ENCODE measurements at regions not wholly inside any gene's neighbourhood (a gene's known extent, or its start where the extent isn't known, plus 50 kb on each side); places are given as distances from the start of the nearest gene placed in this dataset.
"Not testable (repeated sequence)": the region's sequence is repeated elsewhere in the genome, so short reads cannot be mapped to it uniquely, and the experiment has no call there.

- Mint-ChIP-seq H3K27me3 (no peaks in the 10 kb centered on the region), H3K9me3 (peaks cover 0 to 3% of the 10 kb centered on the region in 2 donors), H3K36me3 (no peaks in the 10 kb centered on the region), H3K4me1 (no peaks in the 10 kb centered on the region), H3K4me3 (no peak overlapping the region), H3K27ac (no peak overlapping the region)
- ATAC-seq (replicated peaks) = no peak
- DNase-seq = no peak
Observed at GRCh38 chr2:155630760-155631159, 701.8 kb downstream of the NR4A2 start.

GRCh38 chr2:155622443-155622842 is 710.1 kb downstream of the NR4A2 start:
- no peak overlapping the region for H3K4me3 Mint-ChIP-seq
- ATAC-seq (replicated peaks) (no peak), DNase-seq (no peak)
- H3K27me3 Mint-ChIP-seq = no peaks in the 10 kb centered on the region
- H3K9me3 Mint-ChIP-seq = no peaks in the 10 kb centered on the region
- no peak overlapping the region for H3K27ac Mint-ChIP-seq
- no peaks in the 10 kb centered on the region for H3K36me3 Mint-ChIP-seq
- H3K4me1 Mint-ChIP-seq = no peaks in the 10 kb centered on the region

- Mint-ChIP-seq H3K27me3 (no peaks in the 10 kb centered on the region), H3K27ac (no peak overlapping the region), H3K4me3 (no peak overlapping the region), H3K4me1 (no peaks in the 10 kb centered on the region), H3K36me3 (no peaks in the 10 kb centered on the region), H3K9me3 (peaks cover 0 to 6% of the 10 kb centered on the region in 2 donors)
- DNase-seq (no peak), ATAC-seq (replicated peaks) (no peak)
Observed at GRCh38 chr2:155600914-155601760, 731.4 kb downstream of the NR4A2 start.

GRCh38 chr2:155600296-155600695 is 732.2 kb downstream of the NR4A2 start:
- Mint-ChIP-seq H3K27me3 (no peaks in the 10 kb centered on the region), H3K9me3 (peaks cover 0 to 7% of the 10 kb centered on the region in 2 donors), H3K4me1 (no peaks in the 10 kb centered on the region), H3K36me3 (no peaks in the 10 kb centered on the region), H3K27ac (no peak overlapping the region), H3K4me3 (no peak overlapping the region)
- DNase-seq (no peak), ATAC-seq (replicated peaks) (no peak)

GRCh38 chr2:155599834-155600233 is 732.7 kb downstream of the NR4A2 start:
- Mint-ChIP-seq H3K4me1 (no peaks in the 10 kb centered on the region), H3K36me3 (no peaks in the 10 kb centered on the region), H3K9me3 (peaks cover 0 to 7% of the 10 kb centered on the region in 2 donors), H3K4me3 (no peak overlapping the region), H3K27me3 (no peaks in the 10 kb centered on the region), H3K27ac (no peak overlapping the region)
- ATAC-seq (replicated peaks) (no peak), DNase-seq (no peak)

GRCh38 chr2:155583674-155584195 is 748.8 kb downstream of the NR4A2 start:
- Mint-ChIP-seq H3K4me1 (no peaks in the 10 kb centered on the region), H3K9me3 (peaks cover 4 to 7% of the 10 kb centered on the region in 2 donors), H3K27ac (no peak overlapping the region), H3K4me3 (no peak overlapping the region), H3K36me3 (no peaks in the 10 kb centered on the region), H3K27me3 (no peaks in the 10 kb centered on the region)
- ATAC-seq (replicated peaks) (no peak), DNase-seq (no peak)

GRCh38 chr2:155574941-155575340 is 757.6 kb downstream of the NR4A2 start:
- no peak overlapping the region for H3K27ac Mint-ChIP-seq
- no peaks in the 10 kb centered on the region for H3K27me3 Mint-ChIP-seq
- H3K36me3 Mint-ChIP-seq = no peaks in the 10 kb centered on the region
- ATAC-seq (replicated peaks) (no peak), DNase-seq (no peak)
- no peaks in the 10 kb centered on the region for H3K4me1 Mint-ChIP-seq
- no peak overlapping the region for H3K4me3 Mint-ChIP-seq
- peaks cover 0 to 11% of the 10 kb centered on the region in 2 donors for H3K9me3 Mint-ChIP-seq

GRCh38 chr2:155547571-155547970 is 785.0 kb downstream of the NR4A2 start:
- DNase-seq = no peak
- Mint-ChIP-seq H3K9me3 (peaks cover 0 to 3% of the 10 kb centered on the region in 2 donors), H3K4me1 (no peaks in the 10 kb centered on the region), H3K4me3 (no peak overlapping the region), H3K27ac (no peak overlapping the region), H3K27me3 (no peaks in the 10 kb centered on the region), H3K36me3 (no peaks in the 10 kb centered on the region)
- ATAC-seq (replicated peaks) = no peak

GRCh38 chr2:155546721-155547555 is 785.6 kb downstream of the NR4A2 start:
- Mint-ChIP-seq H3K9me3 (peaks cover 0 to 3% of the 10 kb centered on the region in 2 donors), H3K27ac (no peak overlapping the region), H3K36me3 (no peaks in the 10 kb centered on the region), H3K4me3 (no peak overlapping the region), H3K4me1 (no peaks in the 10 kb centered on the region), H3K27me3 (no peaks in the 10 kb centered on the region)
- no peak for DNase-seq
- ATAC-seq (replicated peaks) = no peak

GRCh38 chr2:155539028-155539427 is 793.5 kb downstream of the NR4A2 start:
- not testable (repeated sequence) for H3K36me3 Mint-ChIP-seq; ATAC-seq (replicated peaks); H3K27me3 Mint-ChIP-seq; H3K4me3 Mint-ChIP-seq; H3K9me3 Mint-ChIP-seq; DNase-seq; H3K27ac Mint-ChIP-seq; H3K4me1 Mint-ChIP-seq

- DNase-seq (no peak), ATAC-seq (replicated peaks) (no peak)
- Mint-ChIP-seq H3K4me3 (no peak overlapping the region), H3K36me3 (no peaks in the 10 kb centered on the region), H3K27ac (no peak overlapping the region), H3K9me3 (peaks cover 2 to 4% of the 10 kb centered on the region in 2 donors), H3K4me1 (no peaks in the 10 kb centered on the region), H3K27me3 (no peaks in the 10 kb centered on the region)
Observed at GRCh38 chr2:155528034-155528433, 804.5 kb downstream of the NR4A2 start.

GRCh38 chr2:155525199-155525598 is 807.3 kb downstream of the NR4A2 start:
- ATAC-seq (replicated peaks) = no peak
- no peaks in the 10 kb centered on the region for H3K4me1 Mint-ChIP-seq
- H3K9me3 Mint-ChIP-seq = peaks cover 2 to 4% of the 10 kb centered on the region in 2 donors

GRCh38 chr2:155519529-155520130 is 812.9 kb downstream of the NR4A2 start:
- Mint-ChIP-seq H3K27me3 (no peaks in the 10 kb centered on the region), H3K36me3 (no peaks in the 10 kb centered on the region), H3K4me1 (no peaks in the 10 kb centered on the region), H3K9me3 (no peaks in the 10 kb centered on the region), H3K4me3 (no peak overlapping the region), H3K27ac (no peak overlapping the region)
- DNase-seq (no peak), ATAC-seq (replicated peaks) (no peak)

More at GRCh38 chr2:155525199-155525598, 807.3 kb downstream of the NR4A2 start:
- Mint-ChIP-seq H3K4me3 (no peak overlapping the region), H3K36me3 (no peaks in the 10 kb centered on the region), H3K27me3 (no peaks in the 10 kb centered on the region), H3K27ac (no peak overlapping the region)
- no peak for DNase-seq

GRCh38 chr2:155518094-155518493 is 814.4 kb downstream of the NR4A2 start:
- no peaks in the 10 kb centered on the region for H3K27me3 Mint-ChIP-seq
- no peak overlapping the region for H3K4me3 Mint-ChIP-seq
- no peaks in the 10 kb centered on the region for H3K36me3 Mint-ChIP-seq

More at GRCh38 chr2:155518094-155518493, 814.4 kb downstream of the NR4A2 start:
- no peak for DNase-seq
- H3K27ac Mint-ChIP-seq = no peak overlapping the region
- no peaks in the 10 kb centered on the region for H3K9me3 Mint-ChIP-seq
- ATAC-seq (replicated peaks) = no peak
- H3K4me1 Mint-ChIP-seq = no peaks in the 10 kb centered on the region

All from stimulated activated naive B cell treated with anti-CD40 and anti-IgM and Interleukin-4, amounts not matched to agents 10 μg/mL and 1 μg/mL and 100 μg/mL, for 72 hours (primary cell).